ENCODE measurements at regions not wholly inside any gene's neighbourhood (a gene's known extent, or its start where the extent isn't known, plus 50 kb on each side); places are given as distances from the start of the nearest gene placed in this dataset.
A peak's percentile ranks its signal among the peaks of the same experiment; 100 is the strongest.

DNA sequence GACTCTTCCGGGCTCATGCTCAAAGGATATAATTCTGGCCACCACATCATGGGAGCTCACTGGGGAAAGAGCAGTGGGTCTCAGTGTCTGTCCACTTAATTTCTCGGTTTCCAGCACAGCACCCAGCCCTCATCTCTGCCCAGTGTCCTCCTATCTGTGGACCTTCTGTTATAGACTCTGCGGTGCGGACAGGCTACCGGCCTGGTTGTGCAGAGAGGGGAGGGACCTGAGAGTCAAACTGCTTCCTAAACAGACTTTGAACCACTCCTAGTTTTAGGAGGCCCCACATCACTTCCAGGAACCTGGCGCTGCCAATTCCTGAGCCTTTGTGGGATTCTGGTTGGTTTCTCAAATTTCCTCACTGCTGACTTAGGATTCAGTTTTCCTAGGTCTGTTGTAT is 59.8 kb upstream of the MED4 start:
- no peak overlapping the region for H3K4me3 ChIP-seq (ENCODE audit: low read depth in 1 of 3, low read length in 3 of 3)
- H3K4me1 ChIP-seq (ENCODE audit: control insufficient read depth in 3 of 3, insufficient read depth in 2 of 3, low read depth in 1 of 3, low read length in 2 of 3), result peaks cover 0 to 6% (median 0%) of the 10 kb centered on the region in 3 donors
- H3K27me3 ChIP-seq (ENCODE audit: control insufficient read depth in 3 of 3, insufficient read depth in 3 of 3, low read length in 3 of 3), result no peaks in the 10 kb centered on the region
- WGBS, 3 donors, result 90 to 96% (median 93%) methylated on average over 6 of the region's 6 CpGs
- peaks cover 0 to 3% of the 10 kb centered on the region in 2 donors for H3K9me3 ChIP-seq (ENCODE audit: control insufficient read depth in 2 of 2, insufficient read depth in 1 of 2, low read depth in 1 of 2, low read length in 1 of 2)
- no peaks in the 10 kb centered on the region for H3K36me3 ChIP-seq (ENCODE audit: control insufficient read depth in 3 of 3, insufficient read depth in 2 of 3, low read depth in 1 of 3, low read length in 3 of 3)
- peak overlapping the region in 1 of 3 donors; percentile 73 for H3K27ac ChIP-seq (ENCODE audit: low read depth in 1 of 3, low read length in 2 of 3)
- FAIRE-seq (no peak), DNase-seq (no peak)

DNA sequence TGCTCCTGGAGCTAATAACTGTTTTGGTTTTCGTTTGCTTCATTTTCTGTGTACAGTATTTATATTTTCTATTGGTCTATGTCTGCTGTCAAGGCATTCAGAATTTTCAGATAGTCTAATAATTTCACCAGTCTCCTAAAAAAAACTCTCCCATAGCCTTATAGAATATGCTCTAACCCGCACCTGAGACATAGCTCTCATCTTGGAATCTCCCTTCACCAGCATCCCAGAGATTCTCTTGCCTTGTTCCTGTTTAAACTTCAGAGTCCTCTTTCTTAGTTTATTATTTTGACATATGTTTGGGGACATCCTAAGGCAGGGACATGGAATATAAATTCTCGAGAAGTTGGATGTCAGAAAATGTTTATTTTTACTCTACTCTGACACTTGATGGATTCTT is 58.3 kb upstream of the MED4 start:
- Histone ChIP-seq H3K36me3 (ENCODE audit: control insufficient read depth in 3 of 3, insufficient read depth in 2 of 3, low read depth in 1 of 3, low read length in 3 of 3) (no peaks in the 10 kb centered on the region), H3K27ac (ENCODE audit: low read depth in 1 of 3, low read length in 2 of 3) (no peak overlapping the region), H3K27me3 (ENCODE audit: control insufficient read depth in 3 of 3, insufficient read depth in 3 of 3, low read length in 3 of 3) (no peaks in the 10 kb centered on the region), H3K4me1 (ENCODE audit: control insufficient read depth in 3 of 3, insufficient read depth in 2 of 3, low read depth in 1 of 3, low read length in 2 of 3) (peaks cover 0 to 4% (median 0%) of the 10 kb centered on the region in 3 donors), H3K4me3 (ENCODE audit: low read depth in 1 of 3, low read length in 3 of 3) (no peak overlapping the region), H3K9me3 (ENCODE audit: control insufficient read depth in 2 of 2, insufficient read depth in 1 of 2, low read depth in 1 of 2, low read length in 1 of 2) (peaks cover 0 to 3% of the 10 kb centered on the region in 2 donors)
- FAIRE-seq, result no peak
- WGBS, 3 donors, result 72 to 90% (median 88%) methylated on average over 3 of the region's 3 CpGs
- no peak for DNase-seq

DNA sequence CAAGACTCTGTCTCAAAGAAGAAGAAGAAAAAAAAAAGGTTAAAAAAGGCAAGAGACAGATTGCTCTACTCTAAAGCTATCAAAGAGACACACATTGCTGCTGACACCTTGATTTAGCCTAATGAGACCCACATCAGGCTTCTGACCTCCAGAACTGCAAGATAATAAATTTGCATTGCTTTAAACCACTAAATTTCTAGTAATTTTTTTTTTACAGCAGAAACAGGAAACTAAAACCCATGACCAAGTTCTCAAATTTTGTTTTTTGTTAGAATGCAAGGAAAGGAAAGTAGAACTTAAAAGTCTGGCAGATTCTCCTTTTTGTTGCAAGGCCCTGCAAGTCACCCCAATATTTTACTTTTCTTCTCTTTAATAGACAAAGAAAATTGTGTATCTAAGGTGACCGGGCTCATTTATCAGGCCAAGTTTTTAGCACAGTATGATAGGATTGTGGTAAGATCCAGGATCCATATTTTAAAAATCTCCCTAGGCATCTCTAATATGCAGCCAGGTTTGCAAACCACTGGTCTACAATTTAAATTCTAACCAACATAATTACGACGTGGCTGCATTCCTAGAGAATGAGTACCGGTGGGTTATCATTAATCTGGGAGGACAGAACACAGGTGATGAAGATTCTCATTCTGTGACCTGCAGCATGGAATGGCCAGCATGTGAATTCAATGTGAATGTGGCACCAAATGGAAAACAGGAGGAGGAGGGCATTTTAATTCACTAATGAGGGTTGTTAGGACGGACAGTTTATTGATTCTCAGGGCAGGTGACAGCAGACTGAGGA is 56.7 kb upstream of the MED4 start:
- H3K27ac ChIP-seq (ENCODE audit: low read depth in 1 of 3, low read length in 2 of 3), result peak overlapping the region in 1 of 3 donors; percentile 57
- peaks cover 0 to 4% (median 0%) of the 10 kb centered on the region in 3 donors for H3K4me1 ChIP-seq (ENCODE audit: control insufficient read depth in 3 of 3, insufficient read depth in 2 of 3, low read depth in 1 of 3, low read length in 2 of 3)
- H3K36me3 ChIP-seq (ENCODE audit: control insufficient read depth in 3 of 3, insufficient read depth in 2 of 3, low read depth in 1 of 3, low read length in 3 of 3), result no peaks in the 10 kb centered on the region
- H3K27me3 ChIP-seq (ENCODE audit: control insufficient read depth in 3 of 3, insufficient read depth in 3 of 3, low read length in 3 of 3), result no peaks in the 10 kb centered on the region
- no peak for DNase-seq
- peaks cover 0 to 3% of the 10 kb centered on the region in 2 donors for H3K9me3 ChIP-seq (ENCODE audit: control insufficient read depth in 2 of 2, insufficient read depth in 1 of 2, low read depth in 1 of 2, low read length in 1 of 2)
- no peak overlapping the region for H3K4me3 ChIP-seq (ENCODE audit: low read depth in 1 of 3, low read length in 3 of 3)
- no peak for FAIRE-seq
- WGBS, 3 donors, result 63 to 69% (median 63%) methylated on average over 5 of the region's 5 CpGs

DNA sequence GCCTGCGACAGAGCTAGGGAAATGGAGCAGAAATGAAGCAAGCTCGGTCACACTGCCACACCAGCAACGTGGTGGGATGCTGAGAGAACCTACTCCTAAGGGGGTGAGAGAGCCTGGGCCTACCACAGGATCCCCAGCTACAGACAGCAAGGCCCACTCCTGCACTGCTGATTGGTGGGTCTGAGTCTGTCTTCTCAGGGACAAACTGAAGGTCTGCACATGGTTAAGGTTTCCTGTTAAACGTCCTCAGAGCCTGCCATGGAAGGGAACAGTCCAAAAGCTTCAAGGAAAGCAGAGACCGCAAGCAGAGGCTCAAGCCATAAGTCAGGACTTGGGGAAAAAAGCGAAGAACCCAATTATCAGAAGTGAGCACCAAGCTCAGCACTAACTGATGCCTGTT is 53.5 kb upstream of the MED4 start:
- Histone ChIP-seq H3K9me3 (ENCODE audit: control insufficient read depth in 2 of 2, insufficient read depth in 1 of 2, low read depth in 1 of 2, low read length in 1 of 2) (peaks cover 0 to 3% of the 10 kb centered on the region in 2 donors), H3K27ac (ENCODE audit: low read depth in 1 of 3, low read length in 2 of 3) (no peak overlapping the region), H3K27me3 (ENCODE audit: control insufficient read depth in 3 of 3, insufficient read depth in 3 of 3, low read length in 3 of 3) (no peaks in the 10 kb centered on the region), H3K4me3 (ENCODE audit: low read depth in 1 of 3, low read length in 3 of 3) (no peak overlapping the region), H3K36me3 (ENCODE audit: control insufficient read depth in 3 of 3, insufficient read depth in 2 of 3, low read depth in 1 of 3, low read length in 3 of 3) (no peaks in the 10 kb centered on the region), H3K4me1 (ENCODE audit: control insufficient read depth in 3 of 3, insufficient read depth in 2 of 3, low read depth in 1 of 3, low read length in 2 of 3) (no peaks in the 10 kb centered on the region)
- 75 to 82% (median 81%) methylated on average over 6 of the region's 6 CpGs for WGBS, 3 donors
- DNase-seq (no peak), FAIRE-seq (no peak)

DNA sequence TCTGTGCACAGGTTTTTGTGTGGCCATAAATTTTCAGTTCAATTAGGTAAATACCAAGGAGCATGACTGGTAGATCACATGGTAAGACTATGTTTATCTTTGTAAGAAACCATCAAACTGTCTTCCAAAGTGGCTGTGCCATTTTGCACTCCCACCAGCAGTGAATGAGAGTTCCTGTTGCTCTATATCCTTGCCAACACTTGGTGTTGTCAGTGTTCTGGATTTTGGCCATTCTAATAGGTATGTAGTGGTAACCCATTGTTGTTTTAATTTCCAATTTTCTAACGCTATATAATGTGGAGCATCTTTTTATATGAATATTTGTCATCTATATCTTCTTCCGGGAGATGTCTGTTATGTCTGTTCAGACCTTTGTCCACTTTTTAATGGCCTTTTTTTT is 51.7 kb upstream of the MED4 start:
- H3K27ac ChIP-seq (ENCODE audit: low read depth in 1 of 3, low read length in 2 of 3), result no peak overlapping the region
- H3K4me3 ChIP-seq (ENCODE audit: low read depth in 1 of 3, low read length in 3 of 3), result no peak overlapping the region
- H3K36me3 ChIP-seq (ENCODE audit: control insufficient read depth in 3 of 3, insufficient read depth in 2 of 3, low read depth in 1 of 3, low read length in 3 of 3), result no peaks in the 10 kb centered on the region
- H3K9me3 ChIP-seq (ENCODE audit: control insufficient read depth in 2 of 2, insufficient read depth in 1 of 2, low read depth in 1 of 2, low read length in 1 of 2), result peaks cover 0 to 3% of the 10 kb centered on the region in 2 donors
- WGBS, 3 donors, result 95 to 100% (median 98%) methylated on average over 2 of the region's 2 CpGs
- FAIRE-seq, result no peak
- H3K27me3 ChIP-seq (ENCODE audit: control insufficient read depth in 3 of 3, insufficient read depth in 3 of 3, low read length in 3 of 3), result no peaks in the 10 kb centered on the region
- no peak for DNase-seq
- no peaks in the 10 kb centered on the region for H3K4me1 ChIP-seq (ENCODE audit: control insufficient read depth in 3 of 3, insufficient read depth in 2 of 3, low read depth in 1 of 3, low read length in 2 of 3)

DNA sequence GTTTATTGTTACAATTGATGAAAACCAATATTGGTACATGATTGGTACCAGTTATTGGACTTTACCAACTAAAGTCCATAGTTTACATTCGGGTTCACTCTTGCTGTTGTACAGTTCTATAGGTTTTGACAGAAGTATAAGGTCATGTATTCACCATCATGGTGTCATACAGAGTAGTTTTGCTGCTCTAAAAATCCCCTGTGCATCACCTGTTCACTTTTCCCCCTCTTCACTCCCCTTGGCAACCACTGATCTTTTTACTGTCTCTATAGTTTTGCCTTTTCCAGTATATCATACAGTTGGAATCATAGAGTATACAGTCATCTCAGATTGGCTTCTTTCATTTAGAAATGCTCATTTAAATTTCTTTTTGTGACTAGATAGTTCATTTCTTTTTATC is 51.2 kb upstream of the MED4 start:
- Histone ChIP-seq H3K4me3 (ENCODE audit: low read depth in 1 of 3, low read length in 3 of 3) (no peak overlapping the region), H3K4me1 (ENCODE audit: control insufficient read depth in 3 of 3, insufficient read depth in 2 of 3, low read depth in 1 of 3, low read length in 2 of 3) (no peaks in the 10 kb centered on the region), H3K9me3 (ENCODE audit: control insufficient read depth in 2 of 2, insufficient read depth in 1 of 2, low read depth in 1 of 2, low read length in 1 of 2) (peaks cover 0 to 3% of the 10 kb centered on the region in 2 donors), H3K27ac (ENCODE audit: low read depth in 1 of 3, low read length in 2 of 3) (no peak overlapping the region), H3K27me3 (ENCODE audit: control insufficient read depth in 3 of 3, insufficient read depth in 3 of 3, low read length in 3 of 3) (no peaks in the 10 kb centered on the region), H3K36me3 (ENCODE audit: control insufficient read depth in 3 of 3, insufficient read depth in 2 of 3, low read depth in 1 of 3, low read length in 3 of 3) (no peaks in the 10 kb centered on the region)
- FAIRE-seq (no peak), DNase-seq (no peak)
- 88 to 89% (median 89%) methylated on average over 1 of the region's 1 CpG for WGBS, 3 donors

All from small intestine (tissue), 7 donors.